Stomach (tissue), 4 donors: ENCODE measurements at regions not wholly inside any gene's neighbourhood (a gene's known extent, or its start where the extent isn't known, plus 50 kb on each side); places are given as distances from the start of the nearest gene placed in this dataset.

Experiments
- POLR2A ChIP-seq, 4 donors: fragments of 450-650 bp; IDR thresholded peaks; one replicate each; pipeline ENCODE4 v1.6.1; 2016; ENCODE audit warnings: antibody characterized with exemption in 4 of 4, control low read depth in 2 of 4, mild to moderate bottlenecking in 1 of 4, moderate library complexity in 1 of 4
- POLR2AphosphoS5 ChIP-seq, 3 donors: sonication (generic); formaldehyde crosslinking; IDR thresholded peaks; one replicate each; pipeline ENCODE4 v1.6.1; 2016; ENCODE audit warnings: antibody characterized with exemption in 3 of 3
- TF ChIP-seq, protein P1 (sequence below), 7 experiments: fragments of 450-650 bp in 4 of 7; fragments of 200-600 bp in 3 of 7; sonication (generic) in 3 of 7; IDR thresholded peaks; one replicate each; pipeline ENCODE4 v1.5.1; 2016 to 2019; ENCODE audit warnings: antibody characterized with exemption in 7 of 7, control low read depth in 2 of 7, mild to moderate bottlenecking in 1 of 7

DNA sequence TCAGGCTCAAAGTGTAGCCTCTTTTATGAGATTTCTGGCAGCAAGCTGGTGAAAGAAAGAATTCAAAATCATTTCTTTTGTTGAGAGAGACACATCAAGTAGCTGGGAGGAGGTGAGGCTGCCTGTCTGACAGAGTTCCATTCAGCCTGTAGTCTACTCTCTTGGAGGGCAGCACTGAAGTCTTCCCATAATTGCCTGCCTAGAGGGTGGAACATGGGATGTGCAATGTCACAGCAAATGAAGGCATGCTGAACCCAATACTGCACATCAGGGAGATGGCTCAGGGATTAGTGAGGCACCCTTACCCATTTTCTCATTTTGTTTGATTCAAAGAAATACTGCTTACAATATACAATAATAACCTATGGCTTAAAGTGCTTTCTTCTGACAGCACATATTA, 475.7 kb downstream of the TMEM232 start:
- TF ChIP-seq, protein P1, sequence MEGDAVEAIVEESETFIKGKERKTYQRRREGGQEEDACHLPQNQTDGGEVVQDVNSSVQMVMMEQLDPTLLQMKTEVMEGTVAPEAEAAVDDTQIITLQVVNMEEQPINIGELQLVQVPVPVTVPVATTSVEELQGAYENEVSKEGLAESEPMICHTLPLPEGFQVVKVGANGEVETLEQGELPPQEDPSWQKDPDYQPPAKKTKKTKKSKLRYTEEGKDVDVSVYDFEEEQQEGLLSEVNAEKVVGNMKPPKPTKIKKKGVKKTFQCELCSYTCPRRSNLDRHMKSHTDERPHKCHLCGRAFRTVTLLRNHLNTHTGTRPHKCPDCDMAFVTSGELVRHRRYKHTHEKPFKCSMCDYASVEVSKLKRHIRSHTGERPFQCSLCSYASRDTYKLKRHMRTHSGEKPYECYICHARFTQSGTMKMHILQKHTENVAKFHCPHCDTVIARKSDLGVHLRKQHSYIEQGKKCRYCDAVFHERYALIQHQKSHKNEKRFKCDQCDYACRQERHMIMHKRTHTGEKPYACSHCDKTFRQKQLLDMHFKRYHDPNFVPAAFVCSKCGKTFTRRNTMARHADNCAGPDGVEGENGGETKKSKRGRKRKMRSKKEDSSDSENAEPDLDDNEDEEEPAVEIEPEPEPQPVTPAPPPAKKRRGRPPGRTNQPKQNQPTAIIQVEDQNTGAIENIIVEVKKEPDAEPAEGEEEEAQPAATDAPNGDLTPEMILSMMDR (IDR thresholded peaks at IDR 0.05), result no peak
- TF ChIP-seq POLR2AphosphoS5 (IDR thresholded peaks at IDR 0.05) (no peak), POLR2A (IDR thresholded peaks at IDR 0.05) (no peak)
